ENCODE measurements at regions not wholly inside any gene's neighbourhood (a gene's known extent, or its start where the extent isn't known, plus 50 kb on each side); places are given as distances from the start of the nearest gene placed in this dataset.

DNA sequence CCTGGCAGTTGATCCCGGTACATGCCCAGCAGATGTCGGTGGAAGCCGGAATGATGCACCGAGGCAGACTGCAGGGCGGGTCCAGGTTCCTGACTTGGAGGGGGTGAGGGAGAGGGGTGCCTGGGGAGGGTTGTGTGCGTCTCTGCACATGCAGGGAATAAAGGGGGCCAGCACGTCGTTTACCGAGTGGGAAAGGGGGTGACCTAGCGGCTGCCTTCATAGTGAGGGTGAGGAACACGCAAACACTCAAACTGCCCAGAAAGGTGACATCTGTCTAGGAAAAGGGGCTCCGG, 801.7 kb downstream of the TBC1D22A start:
- no peak for DNase-seq
- no peaks in the 10 kb centered on the region for H3K27me3 Mint-ChIP-seq
- CTCF ChIA-PET = no interaction called here
- H3K9me3 Mint-ChIP-seq = no peaks in the 10 kb centered on the region
- no peak overlapping the region for H3K27ac Mint-ChIP-seq
- no peaks in the 10 kb centered on the region for H3K36me3 Mint-ChIP-seq (ENCODE audit: low read depth)
- H3K4me3 Mint-ChIP-seq = no peak overlapping the region
- POLR2A ChIA-PET = no interaction called here
- no peaks in the 10 kb centered on the region for H3K4me1 Mint-ChIP-seq

DNA sequence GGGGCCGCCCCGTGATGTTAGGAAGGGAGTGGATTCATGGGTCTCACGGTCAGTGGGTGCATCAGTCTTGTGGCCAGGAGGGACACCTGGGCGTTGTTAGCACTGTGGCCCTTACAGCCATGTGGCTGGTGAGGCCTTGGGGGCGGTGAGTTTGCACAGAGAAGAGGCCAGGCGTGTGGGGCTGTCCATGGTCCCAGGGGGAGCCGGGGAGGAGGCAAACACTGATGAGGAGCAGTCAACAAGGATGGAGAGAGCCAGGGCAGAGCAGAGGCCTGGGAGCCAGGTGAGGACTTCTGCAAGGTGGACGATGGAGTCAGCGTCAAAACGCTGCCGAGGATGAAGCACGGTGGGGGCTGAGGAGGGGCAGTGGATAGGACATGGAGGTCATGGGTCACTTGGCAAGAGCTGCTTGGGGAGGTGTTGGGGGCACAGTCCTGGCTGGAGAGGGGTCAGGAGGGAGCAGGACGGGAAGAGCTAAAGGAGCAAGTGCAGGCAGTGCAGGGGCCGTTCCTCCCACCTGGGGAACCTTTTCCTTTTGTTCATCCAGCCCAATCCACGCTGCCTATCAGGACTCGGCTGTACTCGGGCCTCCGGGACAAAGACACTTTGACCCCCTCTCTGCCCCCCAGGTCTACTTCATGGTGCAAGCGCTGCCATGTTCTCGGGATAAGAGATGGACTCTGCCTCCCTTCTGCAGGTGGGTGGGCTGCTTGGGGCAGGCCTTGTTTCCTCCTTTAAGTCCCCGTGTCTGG, 801.1 kb downstream of the TBC1D22A start:
- POLR2A ChIA-PET = no interaction called here
- CTCF ChIA-PET = no interaction called here
- Mint-ChIP-seq H3K4me1 (no peaks in the 10 kb centered on the region), H3K36me3 (ENCODE audit: low read depth) (no peaks in the 10 kb centered on the region), H3K27me3 (no peaks in the 10 kb centered on the region), H3K9me3 (no peaks in the 10 kb centered on the region), H3K27ac (no peak overlapping the region), H3K4me3 (no peak overlapping the region)
- DNase-seq = no peak

DNA sequence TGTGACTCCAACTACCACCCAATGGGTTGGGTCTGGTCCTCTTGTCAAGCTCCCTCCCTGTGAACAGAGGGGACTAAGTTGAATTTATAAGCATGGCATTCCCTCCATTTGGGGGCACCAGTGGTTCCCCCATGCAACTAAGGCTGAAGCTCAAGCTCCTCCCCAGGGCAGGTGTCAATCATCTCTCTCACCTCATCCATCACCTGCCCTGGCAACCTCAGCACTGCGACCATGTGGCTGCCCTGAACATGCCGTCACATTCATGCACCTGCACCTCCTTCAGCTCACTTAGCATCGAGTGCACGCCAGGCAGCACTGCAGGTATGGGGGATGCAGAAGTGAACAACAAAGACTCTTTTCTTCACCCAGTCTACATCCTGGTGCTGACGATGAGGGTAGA, 799.3 kb downstream of the TBC1D22A start:
- no peaks in the 10 kb centered on the region for H3K4me1 Mint-ChIP-seq

DNA sequence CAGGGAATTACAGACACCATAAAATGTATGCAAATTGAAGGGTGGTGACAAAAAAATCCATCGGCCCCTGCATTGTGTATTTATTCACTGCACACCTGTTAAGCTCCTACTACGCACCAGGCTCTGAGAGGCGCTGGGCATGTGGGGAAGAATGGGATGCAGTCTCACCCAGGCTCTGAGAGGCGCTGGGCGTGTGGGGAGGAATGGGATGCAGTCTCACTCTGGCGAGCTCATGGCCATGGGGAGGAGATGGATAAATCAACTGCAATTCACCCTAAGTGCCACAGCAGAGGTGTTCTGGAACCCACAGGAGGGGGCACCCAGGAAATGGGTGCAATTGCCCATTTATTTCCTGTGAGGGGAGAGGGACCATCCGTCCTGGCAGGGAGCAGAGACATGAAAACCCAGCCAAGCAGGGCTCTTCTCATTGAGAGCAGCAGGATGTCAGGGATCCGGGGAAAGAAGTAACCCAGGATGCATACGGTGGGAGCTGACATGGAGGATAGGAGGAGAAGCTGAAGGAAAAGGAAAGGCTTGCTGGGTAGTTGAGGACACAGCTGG, 798.7 kb downstream of the TBC1D22A start:
- H3K36me3 Mint-ChIP-seq (ENCODE audit: low read depth) = no peaks in the 10 kb centered on the region
- H3K4me1 Mint-ChIP-seq = no peaks in the 10 kb centered on the region
- ChIA-PET POLR2A (no interaction called here), CTCF (interaction anchor here (1.0 kb wide), 1 partner anchor 27 kb away, joined by 3 read pairs; no protein-coding TSS in a partner anchor)
- no peak for DNase-seq
- no peak overlapping the region for H3K27ac Mint-ChIP-seq
- H3K9me3 Mint-ChIP-seq = no peaks in the 10 kb centered on the region
- H3K4me3 Mint-ChIP-seq = no peak overlapping the region
- H3K27me3 Mint-ChIP-seq = no peaks in the 10 kb centered on the region

More for the DNA sequence above, 799.3 kb downstream of the TBC1D22A start:
- no peaks in the 10 kb centered on the region for H3K36me3 Mint-ChIP-seq (ENCODE audit: low read depth)
- H3K27ac Mint-ChIP-seq = no peak overlapping the region
- CTCF ChIA-PET = no interaction called here
- no peak for DNase-seq
- POLR2A ChIA-PET = no interaction called here
- H3K4me3 Mint-ChIP-seq = no peak overlapping the region
- no peaks in the 10 kb centered on the region for H3K9me3 Mint-ChIP-seq
- no peaks in the 10 kb centered on the region for H3K27me3 Mint-ChIP-seq

DNA sequence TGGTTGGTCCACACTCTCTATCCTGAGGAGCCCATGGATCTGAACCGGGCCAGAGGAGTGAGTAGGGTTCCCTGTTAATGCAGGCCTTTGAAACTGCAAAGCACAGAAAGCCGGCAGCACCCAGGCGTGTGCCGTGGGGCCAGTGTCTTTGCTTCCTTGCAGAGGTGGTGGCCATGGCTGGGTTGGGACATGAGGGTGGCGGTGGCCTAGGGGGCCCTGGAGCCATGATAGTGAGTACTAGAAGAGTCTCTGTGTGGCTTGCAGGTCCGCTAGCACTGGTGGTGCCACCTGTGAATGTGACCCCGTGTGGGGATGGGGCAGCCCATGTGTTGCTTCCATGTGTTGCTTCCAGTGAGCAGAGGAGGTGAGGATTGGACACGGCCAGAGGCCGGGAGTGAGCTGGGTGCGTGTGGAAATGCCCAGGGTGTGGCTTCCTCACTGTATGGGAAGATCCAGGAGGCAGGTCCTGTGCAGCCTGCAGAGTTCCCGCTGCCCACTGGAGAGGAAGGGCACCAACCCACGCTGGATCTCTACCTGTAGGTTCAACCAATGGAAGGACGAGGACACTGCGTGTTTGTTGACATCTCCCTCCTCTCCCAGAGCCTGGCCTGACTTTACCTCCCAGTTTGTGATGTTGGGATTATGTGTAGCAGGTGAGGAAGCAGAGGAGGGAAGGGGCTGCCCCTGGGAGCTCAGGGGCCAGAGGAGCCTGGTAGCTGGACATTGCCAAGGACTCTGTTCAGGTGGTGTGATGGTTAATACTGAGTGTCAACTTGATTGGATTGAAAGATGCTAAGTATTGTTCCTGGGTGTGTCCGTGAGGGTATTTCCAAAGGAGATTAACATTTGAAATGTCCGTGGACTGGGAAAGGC, 796.6 kb downstream of the TBC1D22A start:
- Mint-ChIP-seq H3K4me1 (no peaks in the 10 kb centered on the region), H3K27me3 (no peaks in the 10 kb centered on the region), H3K36me3 (ENCODE audit: low read depth) (no peaks in the 10 kb centered on the region), H3K9me3 (no peaks in the 10 kb centered on the region), H3K27ac (no peak overlapping the region), H3K4me3 (no peak overlapping the region)
- no peak for DNase-seq
- ChIA-PET POLR2A (no interaction called here), CTCF (no interaction called here)

DNA sequence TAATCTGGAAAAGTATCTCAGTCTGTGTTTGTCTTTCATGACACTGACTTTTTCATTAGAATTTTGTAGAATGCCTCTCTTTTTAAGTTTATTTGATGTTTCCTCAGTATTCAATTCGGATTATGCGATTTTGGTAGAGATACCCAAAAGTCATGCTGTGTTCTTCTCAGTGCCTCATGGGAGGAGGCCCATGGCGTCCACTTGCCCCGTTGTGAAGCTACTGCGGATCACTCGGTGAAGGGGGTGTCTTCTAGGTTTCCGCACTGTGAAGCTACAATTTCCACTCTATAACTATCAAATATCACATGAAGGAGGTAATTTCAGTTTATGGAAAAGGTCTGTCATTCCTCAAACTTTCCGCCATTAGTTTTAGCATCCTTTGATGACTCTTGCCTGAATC, 794.0 kb downstream of the TBC1D22A start:
- DNase-seq = no peak
- POLR2A ChIA-PET = no interaction called here
- H3K4me1 Mint-ChIP-seq = no peaks in the 10 kb centered on the region
- no peaks in the 10 kb centered on the region for H3K27me3 Mint-ChIP-seq
- H3K4me3 Mint-ChIP-seq = no peak overlapping the region
- CTCF ChIA-PET = no interaction called here
- H3K27ac Mint-ChIP-seq = no peak overlapping the region
- no peaks in the 10 kb centered on the region for H3K9me3 Mint-ChIP-seq
- H3K36me3 Mint-ChIP-seq (ENCODE audit: low read depth) = no peaks in the 10 kb centered on the region

DNA sequence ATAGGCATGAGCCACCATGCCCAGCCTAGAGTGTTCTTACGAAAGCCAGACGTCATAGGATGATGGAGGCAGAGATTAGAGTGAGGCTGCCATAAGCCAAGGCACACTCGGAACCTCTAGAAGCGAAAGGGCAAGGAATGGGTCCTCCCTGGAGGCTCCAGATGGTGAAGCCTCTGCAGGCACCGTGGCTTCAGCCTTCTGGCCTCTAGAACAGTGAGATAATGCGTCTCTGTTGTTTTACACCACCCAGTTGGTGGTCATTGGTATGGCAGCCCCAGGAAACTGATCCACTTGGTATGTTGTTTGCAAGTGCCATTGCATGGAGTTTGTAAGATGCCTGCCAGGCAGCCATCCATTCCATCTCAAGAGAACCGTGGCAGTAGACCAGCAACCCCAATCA, 791.0 kb downstream of the TBC1D22A start:
- no peaks in the 10 kb centered on the region for H3K36me3 Mint-ChIP-seq (ENCODE audit: low read depth)
- H3K27me3 Mint-ChIP-seq = no peaks in the 10 kb centered on the region
- ChIA-PET CTCF (no interaction called here), POLR2A (no interaction called here)
- H3K4me1 Mint-ChIP-seq = no peaks in the 10 kb centered on the region
- DNase-seq = no peak
- H3K27ac Mint-ChIP-seq = no peak overlapping the region
- H3K4me3 Mint-ChIP-seq = no peak overlapping the region
- no peaks in the 10 kb centered on the region for H3K9me3 Mint-ChIP-seq

DNA sequence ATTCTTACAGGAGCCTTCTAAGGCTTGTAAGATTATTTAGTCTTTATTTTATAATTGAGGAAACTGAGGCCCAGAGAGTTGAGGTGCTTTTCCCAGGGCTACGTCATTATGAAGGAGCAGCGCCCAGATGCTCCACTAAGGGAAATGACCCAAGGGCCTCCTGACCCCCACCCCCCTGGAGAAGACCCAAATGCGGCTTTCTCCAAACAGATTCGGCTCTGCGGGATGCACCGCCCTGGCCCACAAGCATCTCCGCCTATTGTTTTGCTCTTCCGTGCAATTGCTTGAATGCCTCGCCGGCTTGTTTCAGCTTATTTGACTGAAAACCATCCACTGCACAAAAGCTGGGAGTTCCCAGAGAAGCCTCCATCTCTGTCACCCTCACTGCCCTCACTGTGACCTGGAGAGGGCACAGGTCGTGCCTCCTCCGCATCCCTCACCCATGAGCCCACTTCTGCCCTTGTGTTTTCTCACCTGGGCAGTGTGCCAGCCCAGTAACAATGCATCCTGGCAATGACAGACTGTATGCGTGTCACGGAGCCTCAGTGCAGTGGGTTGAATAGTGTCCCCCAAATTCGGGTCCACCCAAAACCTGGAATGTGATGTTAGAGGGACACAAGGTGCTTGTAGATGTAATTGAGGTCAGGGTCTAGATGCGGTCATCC, 790.2 kb downstream of the TBC1D22A start:
- no peak for DNase-seq
- Mint-ChIP-seq H3K9me3 (no peaks in the 10 kb centered on the region), H3K27me3 (no peaks in the 10 kb centered on the region), H3K27ac (no peak overlapping the region), H3K4me1 (no peaks in the 10 kb centered on the region), H3K36me3 (ENCODE audit: low read depth) (no peaks in the 10 kb centered on the region), H3K4me3 (no peak overlapping the region)
- ChIA-PET POLR2A (no interaction called here), CTCF (no interaction called here)

DNA sequence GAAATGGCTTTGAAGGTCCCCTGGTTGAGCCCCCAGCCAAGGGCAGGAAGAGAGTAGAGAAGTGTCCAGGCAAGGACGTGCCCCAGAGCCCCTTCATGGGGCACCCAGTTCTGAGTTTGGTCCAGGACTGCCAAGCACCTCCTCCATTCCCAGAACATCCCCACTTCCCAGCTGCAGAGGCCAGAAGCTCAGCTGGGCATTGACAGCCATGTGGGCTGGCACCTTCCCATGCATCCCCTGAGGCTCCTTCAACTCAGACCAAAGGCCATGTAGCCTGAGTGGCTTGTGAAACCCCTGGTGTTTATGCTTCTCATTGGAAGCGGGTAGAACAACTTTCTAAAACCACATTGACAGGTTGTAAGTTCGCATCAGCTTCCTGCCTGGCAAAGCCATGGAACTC, 789.6 kb downstream of the TBC1D22A start:
- DNase-seq = no peak
- ChIA-PET CTCF (no interaction called here), POLR2A (no interaction called here)
- Mint-ChIP-seq H3K27me3 (no peaks in the 10 kb centered on the region), H3K36me3 (ENCODE audit: low read depth) (no peaks in the 10 kb centered on the region), H3K9me3 (no peaks in the 10 kb centered on the region), H3K4me1 (no peaks in the 10 kb centered on the region), H3K4me3 (no peak overlapping the region), H3K27ac (no peak overlapping the region)

DNA sequence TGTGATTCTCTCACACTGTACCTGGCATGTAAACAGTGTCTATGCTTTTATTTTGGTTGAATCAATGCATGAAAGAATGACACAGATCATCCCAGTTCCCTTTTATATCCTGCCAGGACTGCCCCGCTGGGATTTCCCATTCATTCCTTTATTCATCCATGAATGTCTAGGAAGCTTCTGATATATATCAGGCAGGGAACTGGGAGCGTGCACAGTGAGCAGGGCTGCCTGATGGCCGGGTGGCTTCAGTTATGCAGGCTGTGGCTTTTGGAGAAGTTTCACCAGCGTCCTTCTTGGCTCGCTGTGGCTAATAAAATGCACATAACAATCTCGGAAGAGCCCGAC, 789.0 kb downstream of the TBC1D22A start:
- Mint-ChIP-seq H3K27ac (no peak overlapping the region), H3K4me1 (no peaks in the 10 kb centered on the region), H3K27me3 (no peaks in the 10 kb centered on the region), H3K4me3 (no peak overlapping the region), H3K36me3 (ENCODE audit: low read depth) (no peaks in the 10 kb centered on the region), H3K9me3 (no peaks in the 10 kb centered on the region)
- CTCF ChIA-PET = no interaction called here
- POLR2A ChIA-PET = no interaction called here
- DNase-seq = no peak

DNA sequence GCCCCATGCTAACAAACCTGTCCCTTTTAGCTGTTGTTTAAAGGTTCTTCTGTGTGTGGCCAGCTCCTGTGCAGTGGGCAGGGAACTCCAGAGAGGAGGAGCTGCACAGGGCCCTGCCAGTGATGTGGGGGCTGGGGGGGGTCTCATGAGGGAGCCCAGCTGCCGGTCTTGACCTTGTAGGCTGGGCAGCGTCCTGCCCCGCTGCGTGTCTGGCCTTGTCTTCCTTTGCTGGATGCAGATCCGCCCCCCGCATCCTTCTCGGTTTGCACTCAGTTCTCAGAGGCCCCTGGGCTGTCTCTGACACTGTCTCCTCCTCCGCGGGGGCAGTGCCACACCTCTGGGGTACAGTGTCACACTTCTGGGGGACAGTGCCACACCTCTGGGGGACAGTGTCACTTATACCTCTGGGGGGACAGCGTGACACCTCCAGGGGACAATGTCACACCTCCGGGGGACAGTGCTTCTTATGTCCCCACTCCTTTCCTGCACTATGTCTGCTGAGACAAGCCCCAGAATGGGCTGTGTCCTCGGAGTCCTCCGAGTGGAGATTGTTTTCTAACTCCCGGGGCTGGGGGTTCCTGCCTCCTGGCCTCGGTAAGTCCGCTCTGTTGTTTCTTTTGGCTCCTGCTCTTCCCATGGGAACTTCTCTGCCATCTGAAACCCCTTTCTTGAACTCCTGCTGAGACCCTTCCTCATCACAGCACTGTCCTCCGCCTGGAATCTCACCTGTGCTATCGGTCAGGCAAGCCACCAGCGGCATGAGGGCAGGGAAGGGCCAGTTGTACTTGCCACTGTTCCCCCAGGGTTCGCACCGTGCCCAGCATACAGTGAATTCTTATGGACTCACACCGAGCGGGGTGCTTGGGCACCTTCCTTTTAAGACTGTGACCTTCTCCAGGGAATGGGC, 788.3 kb downstream of the TBC1D22A start:
- Mint-ChIP-seq H3K9me3 (no peaks in the 10 kb centered on the region), H3K27me3 (no peaks in the 10 kb centered on the region), H3K27ac (no peak overlapping the region), H3K4me3 (no peak overlapping the region), H3K4me1 (no peaks in the 10 kb centered on the region), H3K36me3 (ENCODE audit: low read depth) (no peaks in the 10 kb centered on the region)
- CTCF ChIA-PET = no interaction called here
- no peak for DNase-seq
- POLR2A ChIA-PET = no interaction called here

DNA sequence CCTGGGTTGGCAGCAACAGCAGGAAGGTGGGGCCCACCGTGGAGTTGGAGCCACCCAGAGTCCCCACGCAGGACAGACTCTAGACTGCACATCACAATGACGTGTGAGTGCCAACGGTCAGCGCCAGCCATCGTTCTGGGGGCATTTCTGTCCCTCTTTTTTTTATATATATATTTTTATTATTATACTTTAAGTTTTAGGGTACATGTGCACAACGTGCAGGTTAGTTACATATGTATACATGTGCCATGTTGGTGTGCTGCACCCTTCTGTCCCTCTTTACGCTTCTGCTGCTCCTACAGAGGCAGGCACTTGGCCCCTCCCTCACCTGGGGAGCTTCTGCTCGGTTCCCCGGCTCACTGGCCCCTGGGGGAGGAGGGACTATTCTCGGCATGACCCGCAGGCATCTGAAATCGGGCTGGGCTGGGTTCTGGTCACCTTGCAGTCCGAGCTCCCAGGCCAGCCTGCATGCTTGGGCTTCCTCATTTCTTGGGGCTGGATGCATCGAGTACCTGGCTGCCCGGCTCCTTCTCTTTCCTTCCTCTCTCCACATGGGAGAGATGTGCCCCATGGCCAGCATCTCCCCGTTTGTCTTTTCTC, 787.4 kb downstream of the TBC1D22A start:
- Mint-ChIP-seq H3K9me3 (no peaks in the 10 kb centered on the region), H3K36me3 (ENCODE audit: low read depth) (no peaks in the 10 kb centered on the region), H3K27me3 (no peaks in the 10 kb centered on the region), H3K4me3 (no peak overlapping the region), H3K27ac (no peak overlapping the region), H3K4me1 (no peaks in the 10 kb centered on the region)
- POLR2A ChIA-PET = no interaction called here
- CTCF ChIA-PET = no interaction called here
- no peak for DNase-seq

Data from activated CD4-positive, alpha-beta T cell treated with anti-CD3 and anti-CD28 coated beads, Interleukin-2, amount 10 ng/mL, durations not matched to agents 7 days and 5 days (primary cell).